HEK293T (cell line): ENCODE measurements at regions not wholly inside any gene's neighbourhood (a gene's known extent, or its start where the extent isn't known, plus 50 kb on each side); places are given as distances from the start of the nearest gene placed in this dataset.

Source experiments
- BHLHE40 ChIP-seq: fragments of 450-650 bp; IDR thresholded peaks from 2 replicates; pipeline ENCODE4 v1.6.1; 2016; ENCODE audit warnings: mild to moderate bottlenecking, moderate library complexity, borderline replicate concordance
- ELF4 ChIP-seq: fragments of 450-650 bp; IDR thresholded peaks from 2 replicates; pipeline ENCODE4 v1.6.1; 2017; ENCODE audit warnings: antibody characterized with exemption
- FOXK2 ChIP-seq: fragments of 450-650 bp; IDR thresholded peaks from 2 replicates; pipeline ENCODE4 v1.6.1; 2016; ENCODE audit warnings: mild to moderate bottlenecking
- SP1 ChIP-seq: fragments of 450-650 bp; IDR thresholded peaks from 2 replicates; pipeline ENCODE4 v1.6.1; 2017
- TARDBP ChIP-seq: fragments of 450-650 bp; IDR thresholded peaks from 2 replicates; pipeline ENCODE4 v1.6.1; 2016
- TF ChIP-seq, protein P1 (sequence below): fragments of 450-650 bp; IDR thresholded peaks from 2 replicates; pipeline ENCODE4 v1.6.1; 2016

DNA sequence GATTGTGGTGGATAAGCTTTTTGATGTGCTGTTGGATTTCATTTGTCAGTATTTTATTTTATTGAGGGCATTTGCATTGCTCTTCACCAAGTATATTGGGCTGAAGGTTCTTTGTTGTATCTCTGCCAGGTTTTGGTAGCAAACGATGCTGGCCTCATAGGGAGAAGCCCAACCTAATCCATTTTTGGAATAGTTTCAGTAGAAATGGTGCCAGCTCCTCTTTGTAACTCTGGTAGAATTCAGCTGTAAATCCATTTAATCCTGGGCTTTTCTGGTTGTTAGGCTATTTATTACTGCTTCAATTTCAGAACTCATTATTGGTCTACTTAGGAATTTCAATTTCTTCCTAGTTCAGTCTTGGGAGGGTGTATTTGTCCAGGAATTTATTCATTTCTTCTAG lies 309.8 kb upstream of the SETBP1 start:
- TF ChIP-seq ELF4 (no peak), SP1 (no peak), BHLHE40 (no peak), FOXK2 (no peak), TARDBP (no peak)
- TF ChIP-seq, protein P1, sequence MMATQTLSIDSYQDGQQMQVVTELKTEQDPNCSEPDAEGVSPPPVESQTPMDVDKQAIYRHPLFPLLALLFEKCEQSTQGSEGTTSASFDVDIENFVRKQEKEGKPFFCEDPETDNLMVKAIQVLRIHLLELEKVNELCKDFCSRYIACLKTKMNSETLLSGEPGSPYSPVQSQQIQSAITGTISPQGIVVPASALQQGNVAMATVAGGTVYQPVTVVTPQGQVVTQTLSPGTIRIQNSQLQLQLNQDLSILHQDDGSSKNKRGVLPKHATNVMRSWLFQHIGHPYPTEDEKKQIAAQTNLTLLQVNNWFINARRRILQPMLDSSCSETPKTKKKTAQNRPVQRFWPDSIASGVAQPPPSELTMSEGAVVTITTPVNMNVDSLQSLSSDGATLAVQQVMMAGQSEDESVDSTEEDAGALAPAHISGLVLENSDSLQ = no peak
